ENCODE measurements at regions not wholly inside any gene's neighbourhood (a gene's known extent, or its start where the extent isn't known, plus 50 kb on each side); places are given as distances from the start of the nearest gene placed in this dataset.
"Not testable (repeated sequence)": the region's sequence is repeated elsewhere in the genome, so short reads cannot be mapped to it uniquely, and the experiment has no call there.

- TF ChIP-seq, protein P1, sequence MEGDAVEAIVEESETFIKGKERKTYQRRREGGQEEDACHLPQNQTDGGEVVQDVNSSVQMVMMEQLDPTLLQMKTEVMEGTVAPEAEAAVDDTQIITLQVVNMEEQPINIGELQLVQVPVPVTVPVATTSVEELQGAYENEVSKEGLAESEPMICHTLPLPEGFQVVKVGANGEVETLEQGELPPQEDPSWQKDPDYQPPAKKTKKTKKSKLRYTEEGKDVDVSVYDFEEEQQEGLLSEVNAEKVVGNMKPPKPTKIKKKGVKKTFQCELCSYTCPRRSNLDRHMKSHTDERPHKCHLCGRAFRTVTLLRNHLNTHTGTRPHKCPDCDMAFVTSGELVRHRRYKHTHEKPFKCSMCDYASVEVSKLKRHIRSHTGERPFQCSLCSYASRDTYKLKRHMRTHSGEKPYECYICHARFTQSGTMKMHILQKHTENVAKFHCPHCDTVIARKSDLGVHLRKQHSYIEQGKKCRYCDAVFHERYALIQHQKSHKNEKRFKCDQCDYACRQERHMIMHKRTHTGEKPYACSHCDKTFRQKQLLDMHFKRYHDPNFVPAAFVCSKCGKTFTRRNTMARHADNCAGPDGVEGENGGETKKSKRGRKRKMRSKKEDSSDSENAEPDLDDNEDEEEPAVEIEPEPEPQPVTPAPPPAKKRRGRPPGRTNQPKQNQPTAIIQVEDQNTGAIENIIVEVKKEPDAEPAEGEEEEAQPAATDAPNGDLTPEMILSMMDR (IDR thresholded peaks at IDR 0.05): not testable (repeated sequence)
- TF ChIP-seq POLR2A (IDR thresholded peaks at IDR 0.05): not testable (repeated sequence)
These were observed 68.6 kb upstream of the MEX3C start for GRCh38 chr18:51266077-51266476.

Measured in vagina (tissue), 2 donors.